SKM-1 treated with dmso at 0.1 percent for 144 hours (cell line): ENCODE measurements at regions not wholly inside any gene's neighbourhood (a gene's known extent, or its start where the extent isn't known, plus 50 kb on each side); places are given as distances from the start of the nearest gene placed in this dataset.
"Not testable (repeated sequence)": the region's sequence is repeated elsewhere in the genome, so short reads cannot be mapped to it uniquely, and the experiment has no call there.

Experiments used
- DNase-seq: peaks from one replicate; lab custom pipeline; 2025; ENCODE audit not compliant: unreplicated experiment; lab: John Stamatoyannopoulos, UW

DNA sequence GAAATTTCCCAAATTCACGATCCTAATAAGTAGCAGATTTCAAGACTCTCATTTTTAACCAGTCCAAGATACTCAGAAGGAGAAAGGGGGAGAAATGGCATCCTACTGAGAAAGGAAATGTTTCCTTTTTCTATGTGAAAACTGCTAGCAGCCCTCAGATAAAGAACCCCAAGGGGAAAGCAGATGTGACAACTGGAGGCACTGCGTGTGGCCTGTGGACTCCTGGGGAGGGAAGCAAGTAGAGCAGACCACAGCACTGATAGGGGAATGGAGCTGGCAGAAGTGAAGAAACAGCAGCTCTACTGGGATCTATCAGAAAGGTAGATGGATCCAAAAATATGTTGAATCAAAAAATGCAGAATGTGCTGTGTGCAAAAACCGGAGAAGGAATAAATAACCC, 239.7 kb upstream of the API5 start:
- no peak for DNase-seq

DNA sequence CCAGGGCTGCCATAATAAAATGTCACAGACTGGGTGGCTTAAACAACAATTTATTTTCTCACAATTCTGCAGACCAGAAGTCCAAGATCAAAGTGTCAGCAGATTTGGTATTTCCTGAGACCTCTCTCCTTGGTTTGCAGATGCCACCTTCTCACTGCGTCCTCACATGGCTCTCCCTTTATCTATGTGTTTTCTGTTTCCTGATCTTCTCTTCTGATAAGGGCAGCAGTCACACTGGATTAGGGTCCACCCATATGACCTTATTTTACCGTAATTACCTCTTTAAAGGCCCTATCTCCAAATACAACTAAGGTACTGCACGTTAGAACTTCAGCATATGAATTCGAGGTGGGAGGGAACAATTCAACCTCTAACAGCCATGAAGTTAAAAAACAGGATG, 238.9 kb upstream of the API5 start:
- DNase-seq: no peak

DNA sequence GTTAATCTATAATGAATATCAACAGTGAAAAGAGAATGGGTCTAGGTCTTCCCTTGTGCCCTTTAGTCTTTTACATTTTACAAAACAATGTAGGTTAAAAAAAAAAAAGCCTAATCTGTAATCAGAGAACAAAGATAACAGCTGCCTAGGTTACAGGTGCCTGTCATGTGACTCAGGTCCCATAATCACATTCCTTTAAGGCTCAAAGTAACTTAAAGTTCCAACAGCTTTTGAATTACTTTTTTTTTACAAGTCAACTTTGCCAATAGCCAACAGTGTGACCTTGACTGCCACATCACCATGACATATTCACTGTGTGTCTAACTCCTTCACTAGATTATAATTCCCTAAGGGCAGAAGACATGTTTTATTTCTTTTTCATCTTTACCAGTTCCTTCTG, 237.0 kb upstream of the API5 start:
- DNase-seq: no peak

DNA sequence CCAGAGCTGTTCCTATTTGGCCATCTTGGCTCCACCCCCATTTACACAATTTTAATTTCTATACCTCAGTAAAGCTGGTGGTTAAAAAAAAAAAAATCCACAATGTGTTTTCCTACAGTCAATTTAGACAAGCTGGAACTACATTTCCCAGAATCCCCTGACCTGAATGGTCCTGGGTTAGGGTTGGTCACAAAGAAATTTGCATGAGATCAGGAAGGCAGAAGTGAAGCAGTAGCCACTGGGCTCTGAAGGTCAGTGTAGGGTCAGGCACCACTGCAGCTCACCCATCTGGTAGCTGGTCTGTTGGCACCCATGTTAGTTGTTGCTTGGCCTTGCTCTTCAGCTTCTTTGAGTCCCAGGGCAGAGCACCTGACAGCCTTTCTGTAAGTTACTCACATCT, 210.7 kb upstream of the API5 start:
- DNase-seq: no peak

DNA sequence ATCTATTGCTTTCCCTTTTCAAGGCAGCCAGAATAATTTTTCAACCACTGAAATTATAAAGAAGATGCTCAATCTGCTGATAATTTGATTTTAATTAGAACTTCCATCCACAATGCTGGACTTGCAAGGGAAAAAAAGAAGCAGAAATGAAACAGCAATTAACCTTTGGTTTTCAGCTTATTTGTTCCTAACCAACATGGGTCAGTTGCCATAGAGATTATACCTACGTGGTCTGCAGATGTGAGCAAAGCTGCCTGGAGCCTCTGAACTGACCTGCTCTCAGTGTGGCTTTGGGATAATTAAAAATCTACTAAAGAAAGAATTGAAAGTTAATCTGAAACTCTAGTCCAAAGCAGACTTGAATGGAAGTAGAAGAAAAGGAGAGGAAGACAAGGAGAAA, 195.7 kb upstream of the API5 start:
- no peak for DNase-seq

DNA sequence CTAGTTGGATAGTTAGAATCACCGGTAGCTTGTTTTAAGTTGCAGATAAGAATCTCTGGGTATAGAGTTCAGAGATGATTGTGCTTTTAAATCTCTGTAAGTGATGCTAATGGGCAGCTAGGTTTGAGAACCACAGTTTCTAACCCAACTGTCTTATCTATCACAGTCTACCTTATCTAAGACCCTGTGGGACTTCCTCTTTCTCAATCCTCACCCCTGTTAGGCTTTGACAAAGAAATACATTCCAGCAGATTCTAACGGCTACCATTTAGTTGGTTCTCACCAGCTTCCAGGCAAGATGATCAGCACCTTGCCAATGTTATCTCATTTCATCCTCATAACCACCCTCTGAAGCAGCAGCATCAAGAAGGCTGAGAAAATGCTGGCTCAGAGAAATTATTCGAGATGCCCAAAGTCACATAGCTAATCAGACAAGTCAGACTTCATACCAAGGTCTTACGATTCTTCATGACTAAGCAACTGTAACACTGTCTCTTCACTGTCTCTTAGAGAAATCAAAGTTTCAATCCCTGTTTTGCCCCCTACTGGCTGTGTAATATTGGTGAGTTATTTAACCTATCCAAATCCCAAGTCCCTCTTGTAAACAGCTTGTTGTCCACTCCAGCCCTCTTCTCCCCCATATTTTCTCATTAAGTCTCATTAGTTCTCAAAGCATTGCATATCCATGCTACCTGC, 192.4 kb upstream of the API5 start:
- no peak for DNase-seq

DNA sequence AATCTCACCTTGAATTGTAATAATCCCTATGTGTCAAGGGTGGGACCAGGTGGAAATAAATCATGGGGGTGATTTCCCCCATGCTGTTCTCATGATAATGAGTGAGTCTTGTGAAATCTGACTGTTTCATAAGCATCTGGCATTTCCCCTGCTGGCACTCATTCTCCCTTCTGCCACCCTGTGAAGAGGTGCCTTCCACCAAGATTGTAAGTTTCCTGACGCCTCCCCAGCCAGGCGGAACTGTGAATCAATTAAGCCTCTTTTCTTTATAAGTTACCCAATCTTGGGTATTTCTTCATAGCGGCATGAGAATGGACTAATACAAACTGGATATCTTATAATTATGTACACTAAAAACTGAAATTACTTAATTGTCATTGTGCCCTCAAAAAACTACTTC, 189.2 kb upstream of the API5 start:
- no peak for DNase-seq

DNA sequence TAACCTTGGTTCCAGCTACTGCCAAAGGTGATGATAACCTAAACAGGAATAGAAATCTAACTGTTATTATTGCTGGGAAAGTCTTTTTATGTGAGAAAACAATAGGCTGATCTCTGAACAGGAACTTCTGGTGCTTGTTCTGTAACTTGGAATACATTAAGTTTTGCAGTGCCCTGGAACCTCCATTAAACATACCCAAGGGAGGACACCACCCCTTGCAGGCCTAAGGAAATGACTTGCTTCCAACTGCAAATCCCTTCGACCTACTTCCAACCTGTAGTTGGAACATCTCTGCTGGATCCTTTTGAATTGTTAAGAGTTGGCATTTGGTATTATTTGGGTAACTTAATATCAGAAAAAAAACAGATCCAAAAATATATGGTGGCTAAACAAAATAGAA, 188.4 kb upstream of the API5 start:
- no peak for DNase-seq

DNA sequence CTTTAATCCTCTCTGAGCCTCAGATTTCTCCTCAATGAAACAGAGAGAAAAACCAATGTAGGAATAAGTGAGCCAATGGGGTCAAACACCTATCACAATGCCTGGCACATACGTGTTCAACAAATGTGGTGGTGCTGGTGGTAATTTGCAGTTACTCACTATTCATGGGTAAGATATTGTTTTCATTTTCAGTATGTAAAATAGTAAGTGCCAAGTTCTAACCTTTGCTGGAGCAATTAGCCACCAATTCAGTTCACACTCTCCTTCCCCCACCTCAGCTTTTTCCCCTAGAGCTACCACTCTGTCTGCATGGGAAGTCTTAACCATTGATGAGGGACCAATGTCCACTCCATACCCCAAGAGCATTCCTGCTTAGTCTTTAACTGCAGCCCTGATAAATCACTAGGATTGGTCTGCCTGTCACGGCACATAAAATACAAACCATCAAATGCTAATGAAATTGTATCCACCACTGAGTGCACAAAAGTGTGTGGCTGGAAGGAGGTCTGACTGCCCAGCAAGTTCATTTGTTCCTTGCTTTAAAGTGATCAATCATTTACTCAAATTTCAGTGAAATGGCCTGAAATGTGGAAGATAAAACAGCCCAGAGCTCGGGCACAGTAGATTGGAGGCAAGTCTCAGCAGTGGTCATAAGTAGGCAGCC, 187.4 kb upstream of the API5 start:
- DNase-seq: no peak

DNA sequence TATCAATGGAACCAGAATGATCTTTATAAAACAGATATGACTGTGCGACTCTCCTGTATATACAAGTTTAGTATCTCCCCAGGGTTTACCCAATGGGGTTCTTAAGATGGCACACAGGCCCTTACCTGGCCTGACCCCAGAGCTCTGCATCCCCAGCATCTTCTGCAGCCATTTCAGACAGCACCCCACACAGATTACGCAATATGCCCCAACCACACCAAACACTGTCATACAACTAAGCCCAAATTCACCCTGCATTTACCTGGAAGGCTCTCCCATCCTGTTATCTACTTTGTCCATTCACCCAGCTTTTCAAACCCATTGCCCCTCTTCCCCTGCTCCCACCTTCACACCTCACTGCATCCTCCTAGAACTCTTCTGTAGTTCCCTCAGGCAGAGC, 182.5 kb upstream of the API5 start:
- DNase-seq: no peak

DNA sequence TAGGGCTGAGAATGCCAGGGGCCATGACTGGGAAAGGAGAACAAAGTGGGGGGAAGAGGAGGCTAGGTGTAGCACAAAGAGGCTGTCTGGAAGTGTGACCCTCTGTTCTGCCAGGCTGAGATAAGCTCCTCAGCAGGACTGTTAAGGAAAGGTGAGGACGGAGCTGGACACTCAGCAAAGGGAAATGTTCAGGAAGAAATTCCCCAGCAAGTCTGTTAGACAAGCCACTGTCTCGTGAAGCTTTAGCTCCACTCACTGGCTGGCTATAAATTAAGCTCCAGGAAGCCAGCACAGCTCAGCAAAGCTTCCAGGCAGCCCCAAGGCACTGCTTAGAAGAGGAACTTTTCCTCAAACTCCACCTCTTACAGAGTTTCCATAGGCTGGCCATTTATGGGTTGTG, 181.2 kb upstream of the API5 start:
- DNase-seq: no peak

DNA sequence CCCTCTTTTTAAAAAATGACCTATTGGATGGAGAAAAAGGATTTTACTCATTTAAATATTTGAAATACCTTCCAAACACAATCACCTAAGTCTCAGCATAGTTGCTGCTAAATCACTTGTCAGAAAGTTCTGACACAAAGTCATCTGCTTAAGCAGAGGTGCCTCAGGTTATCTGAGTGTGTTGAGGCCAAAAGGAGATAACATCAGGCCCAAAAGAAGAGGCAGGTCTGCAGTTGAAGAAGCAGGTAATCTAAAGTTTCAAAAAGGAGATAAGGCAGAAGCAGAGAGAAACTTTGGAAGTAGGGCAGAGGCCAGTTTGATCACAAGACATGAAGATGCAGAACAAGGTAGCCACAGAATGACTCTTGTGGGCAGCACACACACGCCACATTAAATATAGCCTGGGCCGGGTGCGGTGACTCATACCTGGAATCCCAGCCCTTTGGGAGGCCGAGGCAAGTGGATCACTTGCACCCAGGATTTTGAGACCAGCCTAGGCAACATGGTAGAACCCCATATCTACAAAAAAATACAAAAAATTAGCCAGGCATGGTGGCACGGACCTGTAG, 175.7 kb upstream of the API5 start:
- DNase-seq: no peak

DNA sequence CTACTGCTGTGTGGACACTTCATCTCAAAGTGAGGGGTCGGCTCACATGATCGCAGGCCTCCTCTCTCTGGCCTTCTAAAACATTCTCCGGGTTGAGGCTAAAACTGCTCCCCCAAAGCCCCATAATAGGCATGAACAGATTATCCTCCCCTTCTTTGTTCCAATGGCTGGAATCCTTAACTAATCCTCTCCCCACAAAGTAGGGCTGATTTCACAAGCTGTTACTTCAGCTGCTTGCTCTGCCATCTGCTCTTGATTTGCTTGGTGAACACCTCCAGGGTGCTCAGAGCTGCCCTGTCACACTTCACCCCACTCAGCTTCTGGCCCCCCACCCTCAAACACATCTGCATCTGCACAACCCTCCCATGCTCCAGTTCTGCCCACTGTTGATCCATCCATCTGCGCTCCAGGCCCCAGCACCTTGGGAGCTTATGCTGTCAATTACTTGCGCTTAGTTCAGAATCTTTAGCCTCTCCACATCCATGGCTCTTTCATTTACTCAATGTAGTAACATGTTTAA, 173.1 kb upstream of the API5 start:
- DNase-seq: no peak

DNA sequence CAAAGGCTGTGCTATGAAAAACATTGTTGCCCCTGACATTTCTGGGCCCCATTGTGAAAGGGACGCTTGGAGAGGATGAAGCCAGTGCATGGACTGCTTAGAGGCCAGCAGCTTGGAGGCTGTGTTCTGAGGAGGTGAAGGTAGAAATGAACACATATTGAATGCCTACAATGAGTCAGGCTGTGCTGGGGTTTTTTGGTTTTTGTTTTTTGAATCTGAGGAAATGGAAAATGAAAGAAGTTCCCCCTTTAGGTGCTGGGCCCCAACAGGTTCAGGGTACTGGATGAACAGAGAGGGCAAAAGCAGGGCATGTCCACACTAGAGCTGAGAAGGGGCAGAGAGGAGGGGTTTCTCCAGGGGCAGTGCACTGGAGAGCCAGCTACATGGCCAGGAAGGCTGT, 166.1 kb upstream of the API5 start:
- no peak for DNase-seq

DNA sequence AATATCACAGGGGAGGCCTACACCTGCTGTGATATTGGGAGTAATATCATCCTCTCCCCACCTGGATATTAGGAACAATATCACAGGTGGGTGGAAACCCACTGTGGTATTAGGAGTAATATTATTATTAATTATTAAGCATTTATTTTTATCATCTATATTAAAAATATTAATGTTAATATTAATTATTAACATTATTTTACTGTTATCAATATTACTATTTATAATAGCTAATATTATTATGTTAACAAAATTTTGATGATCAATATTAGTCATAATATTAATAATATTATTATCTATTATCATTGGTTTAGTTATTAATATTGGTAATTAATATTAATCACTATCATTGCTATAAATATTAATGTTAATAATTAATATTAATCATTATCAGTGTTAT, 161.1 kb upstream of the API5 start:
- no peak for DNase-seq

DNA sequence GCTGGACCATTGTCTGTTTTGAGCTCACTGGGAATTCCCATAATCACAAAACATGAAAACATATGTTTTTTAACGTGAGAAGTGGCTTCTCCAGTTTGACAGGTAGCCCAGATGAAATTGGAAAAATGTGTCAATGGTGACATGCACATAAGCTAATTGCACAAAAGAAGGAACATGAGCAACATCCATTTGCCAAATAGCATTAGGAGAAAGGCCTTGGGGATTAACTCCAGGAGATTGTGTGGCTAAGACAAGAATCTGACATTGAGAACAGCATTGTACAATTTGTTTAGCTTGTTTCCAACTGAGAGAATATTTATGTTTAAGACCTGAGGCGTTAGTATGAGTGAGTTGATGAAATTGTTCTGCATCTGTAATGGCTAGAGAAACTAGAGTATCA, 147.0 kb upstream of the API5 start:
- DNase-seq: no peak

DNA sequence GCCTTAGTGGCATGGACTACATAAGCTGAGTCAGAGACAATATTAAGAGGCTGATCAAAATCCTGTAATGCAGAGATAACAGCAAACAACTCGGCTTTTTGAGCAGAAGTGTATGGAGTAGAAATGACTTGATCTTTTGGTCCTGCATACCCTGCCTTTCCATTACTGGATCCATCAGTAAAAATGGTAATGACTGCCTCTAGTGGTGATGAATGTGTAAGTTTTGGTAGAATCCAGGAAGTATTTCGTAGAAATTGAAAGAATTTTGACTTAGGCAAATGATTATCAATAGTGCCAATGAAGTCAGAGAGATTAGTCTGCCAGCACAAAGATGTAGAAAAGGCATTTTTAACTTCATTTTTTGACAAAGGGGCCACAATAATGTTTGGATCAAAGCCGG, 146.4 kb upstream of the API5 start:
- DNase-seq: not testable (repeated sequence)

DNA sequence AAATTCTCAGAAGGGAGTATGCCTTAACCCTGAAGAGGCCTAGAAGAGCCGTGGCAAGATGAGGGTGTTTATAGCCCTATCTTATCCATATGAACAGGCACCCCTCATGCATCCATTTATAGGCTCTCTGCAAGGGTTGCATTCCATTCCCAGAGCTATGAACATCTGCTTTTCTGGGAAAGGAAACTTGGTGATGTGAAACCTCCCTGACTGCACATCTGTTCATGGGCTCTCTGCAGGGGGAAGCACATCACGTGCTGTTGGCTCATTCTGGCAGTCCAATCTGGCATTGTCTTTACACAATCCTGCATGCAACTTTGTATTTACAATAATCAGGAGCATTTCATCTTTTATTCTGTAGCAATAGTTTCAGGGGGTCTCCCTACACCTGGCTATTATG, 143.6 kb upstream of the API5 start:
- DNase-seq: not testable (repeated sequence)

DNA sequence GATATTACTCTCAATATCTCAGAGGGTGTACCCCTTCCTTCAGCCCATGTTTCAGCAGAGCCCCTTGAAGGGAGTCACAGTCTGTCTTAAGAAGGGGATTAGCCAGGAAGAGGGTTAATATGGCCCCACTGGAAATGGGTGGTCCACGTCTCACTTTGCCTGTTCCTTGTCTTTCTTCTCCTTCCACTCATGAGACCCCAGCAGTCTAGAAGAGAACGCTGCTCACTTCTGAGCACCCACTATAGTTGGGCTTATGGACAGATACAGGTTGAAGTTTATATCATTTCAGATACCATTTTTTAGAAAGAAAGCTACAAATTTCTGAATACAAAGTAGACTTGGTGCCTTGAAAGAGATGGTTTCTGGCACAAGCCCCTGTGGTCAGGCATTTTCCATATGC, 139.3 kb upstream of the API5 start:
- DNase-seq: no peak

DNA sequence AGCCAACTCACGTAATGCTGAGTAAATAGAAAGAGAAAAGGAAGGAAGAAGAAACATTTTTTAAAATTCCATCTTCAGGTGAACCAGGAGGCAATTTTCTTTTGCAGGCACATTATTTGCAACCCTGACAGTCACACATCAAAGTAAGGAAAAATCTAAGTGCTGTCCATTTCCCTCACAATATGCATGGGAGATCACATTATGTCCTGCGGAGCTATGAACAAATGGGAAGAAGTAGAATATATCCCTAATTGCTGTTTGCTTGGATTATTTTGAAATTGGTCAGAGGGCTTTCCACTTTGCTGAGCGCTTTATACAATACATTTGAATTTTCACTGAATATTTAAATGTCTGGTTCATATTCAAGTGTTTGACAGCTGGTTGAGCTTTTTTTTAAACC, 133.8 kb upstream of the API5 start:
- no peak for DNase-seq

DNA sequence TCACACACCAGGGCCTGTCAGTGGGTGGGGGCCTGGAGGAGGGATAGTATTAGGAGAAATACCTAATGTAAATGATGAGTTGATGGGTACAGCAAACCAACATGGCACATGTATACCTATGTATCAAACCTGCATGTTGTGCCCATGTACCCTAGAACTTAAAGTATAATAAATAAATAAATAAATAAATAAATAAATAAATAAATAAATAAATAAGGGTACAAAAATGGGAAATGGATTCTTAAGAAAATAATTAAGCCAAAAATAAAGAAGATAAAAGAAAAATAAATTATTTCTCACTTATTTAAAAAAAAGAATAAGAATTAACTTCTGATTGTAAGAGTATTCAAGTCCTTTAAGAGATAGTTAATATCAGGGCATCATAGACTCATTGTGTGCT, 117.3 kb upstream of the API5 start:
- DNase-seq: not testable (repeated sequence)

DNA sequence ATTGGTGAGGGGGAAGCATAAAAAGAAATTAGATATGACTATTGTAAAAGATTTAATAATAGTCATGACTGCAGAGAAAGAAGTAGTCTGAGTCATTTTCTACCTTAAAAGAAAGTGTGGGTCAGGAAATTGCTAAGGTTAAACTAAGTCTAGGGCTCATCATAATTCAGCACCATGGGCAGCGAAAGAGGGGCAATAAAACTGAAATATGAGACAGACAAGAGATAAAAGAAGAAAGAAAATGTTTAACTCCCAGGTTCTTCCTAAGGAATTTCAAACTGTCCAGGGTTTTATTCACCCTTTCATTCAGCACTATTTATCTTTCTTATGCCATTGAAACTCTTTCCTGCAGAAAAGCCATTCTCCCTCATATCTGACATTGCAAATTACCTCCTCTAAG, 114.4 kb upstream of the API5 start:
- no peak for DNase-seq

DNA sequence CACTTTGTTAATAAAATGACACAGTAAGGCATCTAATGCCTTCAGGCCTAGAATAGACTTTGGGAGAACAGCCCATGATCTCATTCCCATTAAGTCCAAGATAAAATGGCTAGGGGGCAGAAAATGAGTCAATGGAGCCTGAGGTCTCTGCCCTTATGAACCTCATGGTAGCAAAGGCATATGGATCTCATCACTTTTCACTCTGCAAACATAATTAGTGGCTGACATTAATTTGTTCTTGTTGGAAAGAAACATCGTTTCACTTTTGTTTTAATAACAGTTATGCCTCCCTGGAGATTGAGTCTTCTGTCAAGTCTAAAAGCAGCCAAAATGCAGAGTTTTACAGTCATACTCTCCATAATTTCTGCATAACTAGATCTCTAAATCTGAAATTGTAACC, 111.8 kb upstream of the API5 start:
- DNase-seq: no peak
